DOHH2 (cell line): ENCODE measurements at regions not wholly inside any gene's neighbourhood (a gene's known extent, or its start where the extent isn't known, plus 50 kb on each side); places are given as distances from the start of the nearest gene placed in this dataset.

ENCODE experiments used
- EZH2phosphoT487 ChIP-seq: fragments of 200-600 bp; sonication (generic); IDR thresholded peaks from 2 replicates; pipeline ENCODE4 v1.6.1; 2017; ENCODE audit warnings: borderline replicate concordance, mild to moderate bottlenecking, antibody characterized with exemption, low read length, moderate library complexity, mixed read lengths
- TF ChIP-seq, protein P1 (sequence below): fragments of 200-600 bp; sonication (generic); IDR thresholded peaks from one replicate; pipeline ENCODE4 v1.5.1; 2014; ENCODE audit warnings: antibody characterized with exemption, mild to moderate bottlenecking, low read depth, low read length; ENCODE audit not compliant: poor library complexity, severe bottlenecking

- TF ChIP-seq, protein P1, sequence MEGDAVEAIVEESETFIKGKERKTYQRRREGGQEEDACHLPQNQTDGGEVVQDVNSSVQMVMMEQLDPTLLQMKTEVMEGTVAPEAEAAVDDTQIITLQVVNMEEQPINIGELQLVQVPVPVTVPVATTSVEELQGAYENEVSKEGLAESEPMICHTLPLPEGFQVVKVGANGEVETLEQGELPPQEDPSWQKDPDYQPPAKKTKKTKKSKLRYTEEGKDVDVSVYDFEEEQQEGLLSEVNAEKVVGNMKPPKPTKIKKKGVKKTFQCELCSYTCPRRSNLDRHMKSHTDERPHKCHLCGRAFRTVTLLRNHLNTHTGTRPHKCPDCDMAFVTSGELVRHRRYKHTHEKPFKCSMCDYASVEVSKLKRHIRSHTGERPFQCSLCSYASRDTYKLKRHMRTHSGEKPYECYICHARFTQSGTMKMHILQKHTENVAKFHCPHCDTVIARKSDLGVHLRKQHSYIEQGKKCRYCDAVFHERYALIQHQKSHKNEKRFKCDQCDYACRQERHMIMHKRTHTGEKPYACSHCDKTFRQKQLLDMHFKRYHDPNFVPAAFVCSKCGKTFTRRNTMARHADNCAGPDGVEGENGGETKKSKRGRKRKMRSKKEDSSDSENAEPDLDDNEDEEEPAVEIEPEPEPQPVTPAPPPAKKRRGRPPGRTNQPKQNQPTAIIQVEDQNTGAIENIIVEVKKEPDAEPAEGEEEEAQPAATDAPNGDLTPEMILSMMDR: no peak
- no peak for TF ChIP-seq EZH2phosphoT487
These were observed 158.6 kb upstream of the CARD18 start for GRCh38 chr11:105298174-105298573.
